HG03095 (cell line): ENCODE measurements at regions not wholly inside any gene's neighbourhood (a gene's known extent, or its start where the extent isn't known, plus 50 kb on each side); places are given as distances from the start of the nearest gene placed in this dataset.

Source experiments
- ATAC-seq: cut with Tn5 transposase; IDR thresholded peaks from one replicate; pipeline ENCODE4 v1.9.1; 2021; ENCODE audit warnings: moderate library complexity; ENCODE audit not compliant: unreplicated experiment

GRCh38 chr2:129142465-129142864 is 823.8 kb upstream of the HS6ST1 start:
- ATAC-seq = no peak

- ATAC-seq = no peak
Observed at GRCh38 chr2:129144082-129144791, 825.6 kb upstream of the HS6ST1 start.

GRCh38 chr2:129152514-129152913 is 827.0 kb upstream of the RAB6C start:
- ATAC-seq = no peak

- ATAC-seq = no peak
Observed at GRCh38 chr2:129160879-129161278, 818.6 kb upstream of the RAB6C start.

DNA sequence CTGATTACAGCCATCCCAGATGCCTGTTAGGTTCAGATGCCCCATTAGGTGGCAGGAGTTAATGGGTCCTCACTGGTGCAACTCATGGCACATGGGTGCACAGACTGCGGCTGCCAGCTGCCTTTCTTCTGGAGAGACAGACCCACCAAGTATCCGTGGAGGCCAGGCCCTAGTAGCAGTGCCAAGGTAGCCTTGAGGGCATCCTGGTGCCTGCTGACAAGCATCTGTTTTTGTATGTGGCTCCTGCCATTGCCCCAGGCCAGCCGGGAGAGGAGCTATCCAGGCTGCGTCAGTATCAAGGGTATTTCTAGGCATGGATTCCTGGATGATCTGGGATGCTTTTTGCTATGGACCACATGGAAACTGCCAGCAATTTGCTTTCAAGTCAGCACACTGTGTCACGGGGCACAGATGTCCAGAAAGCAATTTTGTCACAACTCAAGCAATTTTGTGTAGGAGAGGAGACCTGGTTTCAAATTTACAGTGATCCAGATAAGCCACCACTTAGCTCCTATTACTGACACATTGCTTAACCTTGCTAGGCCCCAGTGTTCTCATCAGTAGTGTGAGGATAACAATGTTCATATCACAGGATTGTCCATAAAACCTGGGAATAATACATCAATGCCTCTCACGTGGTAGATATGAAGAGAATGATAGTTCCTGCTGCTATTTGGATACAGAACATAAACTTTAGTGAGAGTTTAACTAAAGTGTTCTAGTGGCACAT is 815.1 kb upstream of the RAB6C start:
- no peak for ATAC-seq

GRCh38 chr2:129165006-129165405 is 814.5 kb upstream of the RAB6C start:
- no peak for ATAC-seq

- ATAC-seq = no peak
Observed at GRCh38 chr2:129167456-129167855, 812.0 kb upstream of the RAB6C start.

DNA sequence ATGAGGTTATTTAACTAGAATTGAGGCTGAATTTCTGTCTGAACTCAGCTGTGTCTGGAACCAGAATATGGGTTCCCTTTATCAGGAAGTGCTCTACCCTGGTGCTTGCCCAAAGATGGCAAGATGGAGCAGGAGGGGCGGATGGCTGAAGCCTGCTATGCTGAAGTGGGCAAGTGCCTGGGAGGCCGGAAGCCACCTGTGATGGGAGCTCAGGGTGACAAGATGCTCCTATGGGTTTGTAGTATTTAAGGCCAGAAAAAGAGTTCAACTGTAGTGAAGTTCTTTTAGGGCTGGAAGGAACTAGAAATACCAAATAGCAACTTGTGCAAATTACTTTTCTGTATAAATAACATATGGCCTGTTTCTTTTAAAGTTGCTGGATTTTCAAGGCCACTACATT is 808.9 kb upstream of the RAB6C start:
- ATAC-seq = no peak

DNA sequence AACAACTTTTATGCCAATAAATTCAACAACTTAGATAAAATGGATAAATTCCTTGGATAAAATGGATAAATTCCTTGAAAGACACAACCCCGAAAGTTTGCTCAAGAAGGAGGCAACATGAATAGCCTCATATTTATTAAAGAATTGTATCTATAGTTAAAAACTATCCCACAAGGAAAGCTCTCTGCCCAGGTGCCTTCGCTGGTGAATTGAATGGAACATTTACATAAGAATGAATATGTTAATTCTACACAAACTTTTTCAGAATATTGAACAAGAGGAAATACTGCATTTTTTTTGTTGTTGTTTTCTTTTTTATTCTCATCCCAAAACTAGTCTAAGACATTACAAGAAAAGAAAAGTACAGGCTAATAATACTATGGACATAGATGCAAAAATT is 805.3 kb upstream of the RAB6C start:
- ATAC-seq = no peak

DNA sequence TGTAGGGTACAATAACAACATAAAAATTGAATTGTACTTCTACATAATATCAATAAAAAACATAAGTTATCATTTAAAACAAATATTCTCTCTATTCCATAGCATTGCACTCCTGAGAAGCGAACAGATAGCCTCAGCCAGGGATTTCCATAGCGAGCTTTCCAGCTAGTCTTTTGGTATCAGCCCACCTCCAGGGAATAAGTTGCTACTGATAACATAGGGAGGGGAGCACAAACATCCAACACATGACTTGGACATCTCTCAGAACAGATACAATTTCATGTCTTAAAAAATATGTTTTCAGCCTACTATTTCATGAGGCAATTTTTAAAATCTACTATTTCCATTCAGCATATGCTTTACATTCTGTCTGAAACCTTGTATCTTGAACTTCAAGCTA is 804.4 kb upstream of the RAB6C start:
- ATAC-seq = no peak

- no peak for ATAC-seq
Observed at GRCh38 chr2:129176375-129176774, 803.1 kb upstream of the RAB6C start.

GRCh38 chr2:129178356-129178755 is 801.1 kb upstream of the RAB6C start:
- ATAC-seq = no peak

DNA sequence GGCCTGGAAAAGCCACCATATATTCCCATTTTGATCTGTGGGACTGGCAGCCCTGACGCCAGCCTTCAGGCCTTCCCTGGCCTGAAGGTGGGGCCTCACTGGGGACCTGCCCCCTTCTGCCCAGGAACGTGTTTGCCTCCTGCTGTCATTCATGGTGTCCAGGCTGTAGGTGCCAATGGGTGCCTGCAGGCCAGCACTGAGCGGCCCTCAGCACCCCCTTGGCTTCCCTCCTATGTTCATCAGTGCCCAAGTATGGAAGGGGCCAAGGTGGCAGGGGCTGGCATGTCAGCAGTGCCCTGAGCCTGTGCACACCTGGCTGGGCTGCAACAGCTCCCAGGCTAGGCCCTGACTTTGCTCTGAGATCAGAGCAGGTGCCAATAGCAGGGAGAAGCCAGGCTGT is 800.3 kb upstream of the RAB6C start:
- no peak for ATAC-seq

DNA sequence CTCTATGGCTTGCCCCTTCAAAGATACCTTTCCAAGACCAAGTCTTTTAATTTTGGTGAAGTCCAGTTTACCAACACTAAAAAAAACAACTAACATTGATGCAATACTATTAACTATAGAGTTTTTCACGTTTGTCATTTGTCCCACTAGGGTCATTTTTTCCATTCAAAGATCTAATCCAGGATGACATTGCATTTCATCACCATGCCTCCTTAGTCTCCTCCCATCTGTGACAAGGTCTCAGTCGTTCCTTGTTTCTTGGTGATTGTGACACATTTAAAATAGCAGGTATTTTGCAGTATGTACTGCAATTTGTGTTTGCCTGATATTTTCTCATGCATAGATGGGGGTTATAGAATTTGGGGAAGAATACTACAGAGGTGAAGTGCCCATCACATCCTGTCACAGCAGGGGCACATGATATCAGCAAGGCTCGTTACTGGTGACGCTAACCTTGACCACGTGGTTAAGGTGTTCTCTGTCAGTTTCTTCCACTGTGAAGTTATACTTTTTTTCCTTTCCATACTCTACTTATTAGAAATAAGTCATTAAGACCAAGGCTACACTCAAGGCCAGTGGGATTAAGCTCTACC is 799.2 kb upstream of the RAB6C start:
- no peak for ATAC-seq

DNA sequence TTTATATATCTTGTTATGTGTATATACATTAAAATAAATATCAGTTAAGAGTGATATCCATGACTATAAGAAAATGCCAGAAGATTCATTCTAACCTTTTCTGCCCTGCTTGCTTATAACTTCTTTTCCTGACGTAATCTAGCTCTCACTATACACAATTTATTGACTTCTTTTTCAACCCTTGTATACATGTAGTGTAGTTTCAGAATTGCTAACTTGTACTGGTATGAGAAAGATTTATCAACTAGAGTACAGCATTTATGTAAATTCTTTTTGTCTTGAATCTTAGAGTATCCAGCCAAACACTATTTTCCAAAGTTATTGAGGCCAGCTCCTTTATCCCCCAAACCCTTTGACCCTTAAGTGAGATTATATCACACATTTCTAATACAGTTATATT is 798.0 kb upstream of the RAB6C start:
- no peak for ATAC-seq

DNA sequence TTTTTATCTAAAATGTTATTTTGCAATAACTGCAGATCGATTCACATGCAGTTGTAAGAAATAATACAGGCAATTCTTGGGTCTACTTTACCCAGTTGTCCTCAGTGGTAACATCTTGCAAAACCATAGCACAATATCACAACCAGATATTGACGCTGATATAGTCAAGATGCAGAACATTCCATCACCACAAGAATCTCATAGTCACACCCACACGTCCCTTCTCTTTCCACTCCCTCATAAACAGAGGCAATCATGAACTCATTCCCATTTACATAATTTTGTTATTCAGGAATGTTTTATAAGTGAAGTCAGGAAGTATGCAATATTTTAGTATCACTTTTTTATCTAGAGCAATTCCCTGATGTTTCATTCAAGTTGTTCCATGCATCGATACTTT is 797.5 kb upstream of the RAB6C start:
- ATAC-seq = no peak

DNA sequence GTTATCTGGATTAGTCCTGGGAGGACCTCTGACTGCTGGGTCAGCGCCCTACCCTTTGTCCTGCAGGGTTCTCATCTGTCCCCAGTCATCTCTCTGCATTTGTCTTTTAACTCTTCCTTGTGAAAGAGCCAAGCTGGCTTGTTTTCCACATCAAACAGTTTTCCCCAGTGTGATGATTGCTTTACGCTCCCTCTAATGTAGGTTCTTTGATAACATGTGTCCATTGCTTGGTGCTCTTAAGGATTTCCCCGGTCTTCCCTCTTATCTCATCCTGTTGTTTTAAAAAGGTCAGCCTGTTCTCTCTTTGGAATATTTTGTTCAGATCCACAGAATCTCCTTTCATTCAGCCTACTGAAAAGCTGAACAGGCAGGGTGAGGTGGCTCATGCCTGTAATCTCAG is 792.1 kb upstream of the RAB6C start:
- no peak for ATAC-seq

- no peak for ATAC-seq
Observed at GRCh38 chr2:129188451-129188850, 791.0 kb upstream of the RAB6C start.

- no peak for ATAC-seq
Observed at GRCh38 chr2:129189617-129190319, 789.7 kb upstream of the RAB6C start.

DNA sequence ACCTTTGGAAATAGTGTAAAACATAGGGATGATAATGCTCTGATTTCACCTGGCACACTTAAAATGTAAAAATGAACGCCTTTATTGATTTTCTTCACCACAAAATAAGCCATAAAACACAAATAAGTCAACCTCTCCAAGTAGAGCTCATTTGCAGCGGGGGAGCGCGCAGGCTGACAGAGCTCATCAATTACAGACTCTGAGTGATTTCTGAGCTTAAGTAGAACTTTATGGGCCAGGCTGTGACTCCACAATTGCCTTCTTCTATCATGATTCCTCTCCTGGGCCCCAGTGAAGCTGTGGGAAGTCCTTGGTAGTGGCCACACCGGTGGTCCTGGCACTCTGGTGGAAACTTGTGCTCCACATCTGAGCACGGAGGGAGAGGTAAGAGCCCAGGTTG is 789.0 kb upstream of the RAB6C start:
- no peak for ATAC-seq

- ATAC-seq = no peak
Observed at GRCh38 chr2:129191530-129191929, 787.9 kb upstream of the RAB6C start.

DNA sequence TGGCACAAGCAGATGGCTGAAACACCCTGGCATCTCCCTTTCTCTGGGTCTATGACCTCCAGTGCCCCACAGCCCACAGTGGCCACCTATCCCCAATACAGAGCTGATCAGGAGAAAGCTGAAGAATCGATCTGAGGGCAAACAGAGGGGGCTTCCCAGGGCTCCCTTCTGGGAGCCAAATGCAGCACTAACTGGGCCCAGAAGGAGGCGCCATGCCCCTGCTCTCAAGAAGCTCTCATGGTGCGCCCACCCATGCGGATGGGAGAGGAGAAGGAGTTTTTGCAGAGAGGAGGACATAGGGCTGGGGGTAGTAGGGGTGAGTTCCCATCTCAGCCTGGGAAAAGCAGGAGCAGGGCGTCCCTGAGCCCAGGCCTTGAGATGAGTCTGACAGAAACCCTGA is 787.3 kb upstream of the RAB6C start:
- ATAC-seq = no peak
